GM18499 (cell line): ENCODE measurements at regions not wholly inside any gene's neighbourhood (a gene's known extent, or its start where the extent isn't known, plus 50 kb on each side); places are given as distances from the start of the nearest gene placed in this dataset.

Experiments used
- ATAC-seq: cut with Tn5 transposase; IDR thresholded peaks from one replicate; pipeline ENCODE4 v1.9.1; 2021; ENCODE audit warnings: moderate number of reproducible peaks; ENCODE audit not compliant: insufficient read depth, unreplicated experiment

DNA sequence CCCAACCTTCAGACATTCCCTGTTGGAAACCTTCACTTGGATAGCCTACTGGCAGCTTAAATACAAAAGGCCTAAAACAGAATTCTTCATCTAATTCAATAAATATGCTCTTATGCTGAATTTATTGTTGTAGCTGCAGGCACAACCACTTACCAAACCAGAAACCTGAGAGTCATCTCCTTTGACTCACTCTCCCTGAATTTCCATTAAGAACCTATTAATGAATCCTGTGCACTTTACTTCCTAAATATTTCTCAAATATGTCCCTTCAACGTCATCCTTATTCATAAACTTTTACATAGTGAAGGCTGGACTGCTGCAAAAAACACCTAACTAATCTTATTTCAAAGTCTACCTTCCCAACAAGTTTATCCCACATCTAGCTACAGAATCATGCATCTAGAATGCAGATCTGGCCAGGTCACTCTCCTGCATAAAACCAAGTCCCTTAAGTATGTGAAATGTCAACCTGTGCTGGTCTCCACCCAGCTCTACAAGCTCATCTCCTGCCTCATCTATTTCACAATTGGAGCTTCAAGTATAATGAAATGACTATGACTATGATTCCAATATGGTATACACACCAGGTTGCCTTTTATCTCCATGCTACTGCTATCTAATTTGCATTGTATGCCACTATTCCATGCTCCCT is 354.2 kb downstream of the ZEB2 start:
- ATAC-seq, result no peak

DNA sequence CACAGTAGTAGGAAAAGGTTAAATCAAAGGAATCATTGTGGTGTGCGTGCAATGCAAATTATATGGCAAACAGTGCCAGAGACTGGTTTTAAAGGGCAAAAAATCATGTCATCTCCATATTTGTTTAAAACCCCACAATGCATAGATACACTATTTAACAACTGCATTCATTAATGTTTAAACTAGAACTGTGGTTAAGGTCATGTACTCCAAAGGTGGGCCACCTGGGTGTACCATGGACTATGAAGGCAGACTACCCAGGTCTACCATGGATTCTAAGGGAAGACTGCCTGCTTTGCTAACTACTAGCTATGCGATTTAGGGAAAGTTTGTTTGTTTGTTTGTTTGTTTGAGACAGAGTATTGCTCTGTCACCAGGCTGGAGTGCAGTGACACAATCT is 356.3 kb downstream of the ZEB2 start:
- no peak for ATAC-seq

DNA sequence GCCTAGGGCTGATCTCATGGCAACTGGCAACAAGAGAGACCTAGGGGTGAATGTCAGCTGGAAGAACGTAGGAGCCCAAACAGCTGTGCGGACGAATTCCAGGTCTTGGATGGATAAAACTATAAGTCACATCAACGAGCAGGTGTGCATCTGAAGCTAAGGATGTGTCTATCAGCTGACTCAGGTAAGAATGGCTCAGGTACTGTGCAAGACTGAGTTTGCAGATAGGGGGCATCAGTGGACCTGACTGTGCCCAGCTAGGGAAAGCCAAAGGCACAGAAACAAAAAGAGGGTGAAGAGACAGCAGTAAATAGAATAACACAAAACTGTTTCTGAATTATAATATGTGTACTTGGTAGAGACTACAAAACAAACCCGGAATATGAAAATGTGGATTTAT is 357.3 kb downstream of the ZEB2 start:
- ATAC-seq, result no peak

DNA sequence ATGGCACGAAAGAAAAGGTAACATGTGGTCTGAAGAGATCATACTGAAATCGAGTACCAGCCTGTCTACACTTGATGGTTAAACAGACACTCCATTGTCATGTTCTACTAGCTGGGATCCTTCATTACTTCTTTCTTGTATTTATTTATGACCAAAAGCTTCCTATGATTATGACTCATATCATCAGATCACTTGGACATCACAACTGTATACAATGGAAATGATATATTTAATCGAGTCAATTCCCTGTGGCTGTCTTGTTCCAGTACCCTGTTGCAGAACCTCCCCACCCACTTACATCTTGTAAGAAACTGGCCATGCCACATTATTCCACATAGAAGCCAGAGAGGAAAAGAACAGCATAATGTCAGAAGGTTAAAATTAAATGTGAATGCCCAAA is 358.9 kb downstream of the ZEB2 start:
- ATAC-seq, result no peak

DNA sequence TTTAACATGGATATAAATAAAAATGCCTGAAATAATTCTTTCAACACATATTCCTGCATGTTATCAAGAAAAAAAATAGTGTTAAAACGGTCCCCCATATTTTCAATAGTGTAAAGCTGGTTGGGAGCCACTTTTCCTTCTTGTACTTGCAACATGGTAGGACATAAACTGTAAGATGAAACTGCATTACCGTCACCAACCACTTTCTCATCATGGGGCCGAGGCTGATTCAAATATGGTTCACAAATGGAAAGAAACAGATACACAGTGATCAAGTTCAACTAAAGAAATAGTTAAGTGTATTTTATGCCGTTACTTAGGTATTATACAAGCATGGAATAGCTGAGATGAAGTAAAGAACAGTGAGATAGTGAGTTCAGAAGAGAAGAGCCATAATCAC is 360.7 kb downstream of the ZEB2 start:
- ATAC-seq, result no peak

DNA sequence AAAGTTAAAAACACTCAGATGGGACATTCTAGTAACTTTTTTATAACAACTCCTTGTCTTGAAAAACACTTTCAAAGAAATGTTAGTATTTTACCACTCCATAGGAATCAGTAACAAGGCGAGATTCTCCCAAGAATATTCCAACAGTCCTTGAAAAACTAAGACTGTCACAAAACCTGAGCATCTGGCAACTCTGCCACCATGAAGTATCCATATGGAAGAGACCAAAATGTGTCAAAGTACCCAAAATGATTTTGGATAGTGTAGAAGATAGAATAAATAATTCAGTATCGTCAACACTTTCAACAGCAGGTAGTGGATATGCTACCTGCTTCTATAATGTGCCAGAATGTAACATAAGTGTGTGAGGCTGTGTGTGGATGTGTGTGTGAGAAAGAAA is 361.8 kb downstream of the ZEB2 start:
- ATAC-seq, result no peak

DNA sequence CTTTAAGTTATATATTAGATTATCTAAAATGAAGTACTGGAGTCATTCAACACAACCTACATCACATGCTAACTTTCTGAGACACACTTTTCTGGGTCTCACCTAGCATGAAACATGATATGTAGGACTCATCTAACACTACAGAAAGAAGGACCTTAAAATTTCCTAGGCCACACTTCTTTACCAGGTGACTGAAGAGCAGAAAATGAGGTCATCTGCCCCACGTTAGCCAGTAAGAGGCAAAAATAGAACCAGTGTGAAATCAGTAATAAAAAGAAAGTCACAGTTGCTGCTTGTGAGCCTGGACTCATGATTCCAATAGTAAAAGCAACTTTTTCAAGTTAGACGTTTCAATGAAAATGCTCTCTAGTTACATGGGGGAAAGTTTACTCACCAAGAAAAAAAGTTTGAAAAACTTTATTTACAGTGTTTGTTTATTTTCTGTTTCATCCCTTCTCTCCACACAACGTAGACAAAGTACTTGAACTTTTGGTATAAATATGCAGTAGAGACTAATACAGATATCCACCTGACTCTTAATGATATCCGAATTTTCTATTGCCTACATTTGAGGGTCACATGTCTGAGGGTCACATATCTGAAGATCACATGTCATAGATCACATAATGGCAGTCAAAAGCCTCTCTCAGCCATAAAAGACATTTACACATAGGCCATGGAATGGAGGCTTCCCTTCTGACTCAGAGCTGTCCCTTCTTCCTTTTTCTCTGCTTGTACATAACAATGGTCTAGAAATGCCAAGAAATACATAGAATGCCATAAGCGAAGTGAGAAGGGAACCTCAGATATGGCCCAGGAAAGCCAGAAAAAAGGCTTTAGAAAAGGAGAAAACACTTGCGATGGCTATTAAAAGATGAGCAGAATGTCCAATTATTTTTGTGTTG is 362.9 kb downstream of the ZEB2 start:
- no peak for ATAC-seq

DNA sequence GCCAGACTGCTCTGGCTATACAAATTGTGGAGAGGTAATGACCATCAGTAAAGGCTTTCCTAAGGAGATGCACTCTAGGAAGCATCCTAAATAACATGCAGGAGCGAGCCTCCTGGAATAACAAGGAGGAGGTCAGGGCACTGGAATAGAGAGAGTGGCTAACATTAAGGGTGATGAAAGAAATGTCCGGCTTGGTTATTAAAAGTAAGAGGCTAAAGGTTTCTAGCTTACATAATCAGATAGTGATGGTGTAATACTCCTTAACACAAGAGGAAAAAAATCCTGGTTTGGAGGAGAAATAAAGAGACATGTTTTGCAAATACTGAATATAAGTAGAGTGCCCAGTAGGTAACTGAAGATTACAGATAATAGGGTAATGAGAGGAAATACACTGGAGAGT is 365.7 kb downstream of the ZEB2 start:
- ATAC-seq, result no peak

DNA sequence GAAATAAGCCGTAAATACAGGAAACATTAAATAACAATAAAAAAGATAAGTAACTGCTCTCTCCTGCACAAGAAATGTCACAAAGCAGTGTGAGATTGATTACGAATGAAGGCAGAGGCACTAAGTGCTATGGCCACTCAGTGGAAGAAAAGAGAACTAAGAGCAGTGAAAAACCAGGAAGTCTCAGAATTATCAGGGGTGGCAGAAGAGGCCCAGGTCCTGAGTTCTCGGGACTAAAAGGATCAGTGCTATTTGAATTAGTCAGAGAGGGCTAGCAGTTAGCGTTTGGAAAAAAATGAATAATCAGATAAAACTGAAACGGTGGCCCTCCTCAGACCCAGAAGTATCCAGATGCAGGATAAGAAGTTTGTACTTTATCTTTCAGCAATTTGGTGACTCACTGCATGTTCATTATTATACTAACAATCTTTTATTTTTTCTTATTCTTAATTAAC is 367.1 kb downstream of the ZEB2 start:
- no peak for ATAC-seq

DNA sequence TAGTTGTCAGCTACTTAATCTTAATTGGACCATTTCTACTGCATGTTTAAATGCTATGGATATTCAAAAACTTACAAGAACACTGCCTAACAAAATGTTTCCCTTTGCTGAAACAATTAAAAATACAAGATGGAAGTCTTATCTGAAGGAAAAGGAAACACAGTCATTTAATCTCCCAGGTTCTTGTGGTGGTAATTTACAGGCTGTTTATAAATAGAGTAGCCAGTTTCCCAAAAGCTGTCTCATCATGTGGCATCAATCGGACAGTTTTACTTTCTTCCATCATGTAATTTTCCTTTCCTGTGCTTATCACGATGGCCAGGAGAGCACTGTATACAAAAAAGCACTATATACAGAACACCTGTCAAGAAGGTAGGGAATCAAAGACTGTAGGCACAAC is 368.1 kb downstream of the ZEB2 start:
- ATAC-seq, result no peak

DNA sequence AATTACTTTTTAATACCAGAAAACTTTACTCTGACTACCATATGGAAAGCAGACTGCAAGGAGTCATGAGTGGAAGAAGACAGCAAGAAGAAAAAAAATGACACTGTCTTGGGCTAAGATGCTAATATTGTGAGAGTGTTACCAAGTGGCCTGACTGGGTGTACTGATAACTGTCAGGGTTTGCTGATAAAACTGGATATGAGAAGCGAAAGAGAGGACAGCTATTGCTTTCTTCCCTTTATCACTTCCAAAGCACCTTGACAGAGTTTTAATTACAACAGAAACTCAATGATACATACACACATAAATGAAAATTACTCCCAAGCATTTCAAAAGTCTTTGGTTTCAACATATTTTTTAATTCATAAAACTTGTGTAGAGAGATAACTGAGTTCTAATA is 368.5 kb downstream of the ZEB2 start:
- no peak for ATAC-seq

DNA sequence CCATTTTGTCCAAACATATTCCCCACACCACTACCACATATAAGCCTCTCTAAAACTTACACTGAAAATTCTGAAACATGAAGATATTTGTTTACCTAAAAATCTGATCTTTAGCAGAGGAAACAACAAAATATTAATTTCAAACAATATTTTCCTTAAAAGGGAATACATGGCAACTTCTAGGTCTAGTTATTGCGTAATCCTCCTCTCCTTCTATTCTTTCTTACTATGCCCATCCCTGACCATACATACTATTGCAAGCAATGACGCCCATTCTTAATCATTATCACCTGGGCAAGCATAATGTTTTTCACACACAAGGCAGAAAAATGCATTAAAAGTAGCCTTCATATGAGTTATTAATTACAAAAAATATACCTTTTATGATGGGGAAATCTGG is 372.6 kb downstream of the ZEB2 start:
- no peak for ATAC-seq

DNA sequence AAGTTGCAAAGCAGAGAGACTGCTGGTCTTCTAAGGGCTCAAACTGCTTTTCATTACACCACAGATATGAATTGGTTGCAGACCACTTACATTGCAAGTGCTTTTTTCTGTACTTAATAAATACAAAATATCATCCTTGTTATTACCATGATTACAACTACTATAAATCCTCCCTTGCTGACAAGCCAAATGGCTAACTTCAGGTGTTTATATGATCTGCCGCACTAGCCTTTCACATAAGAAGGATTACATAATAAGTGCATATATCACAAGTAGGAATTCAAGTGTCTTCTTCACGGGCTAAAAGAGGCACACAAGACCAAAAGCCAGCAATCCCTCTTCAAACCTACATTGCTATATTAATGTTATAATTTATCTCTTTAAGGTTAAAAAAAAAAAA is 373.0 kb downstream of the ZEB2 start:
- no peak for ATAC-seq

DNA sequence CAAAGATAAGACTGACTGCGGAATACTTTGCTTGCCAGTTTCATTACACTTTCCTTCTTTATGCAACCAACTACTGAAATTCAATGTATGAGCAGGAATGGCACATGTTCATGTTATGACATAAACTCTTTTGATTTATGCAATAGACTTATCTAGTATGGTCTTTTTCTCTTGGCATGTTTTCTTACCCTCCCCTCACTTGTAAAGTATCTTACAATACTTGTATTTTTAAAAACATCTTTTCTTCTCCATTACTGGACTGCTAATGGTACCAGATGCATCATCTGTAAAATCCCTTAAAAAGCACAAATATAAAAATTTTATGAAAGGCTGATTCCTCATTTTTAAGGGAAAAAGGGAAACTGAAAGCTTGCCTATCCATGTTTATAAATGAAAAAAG is 373.8 kb downstream of the ZEB2 start:
- no peak for ATAC-seq

DNA sequence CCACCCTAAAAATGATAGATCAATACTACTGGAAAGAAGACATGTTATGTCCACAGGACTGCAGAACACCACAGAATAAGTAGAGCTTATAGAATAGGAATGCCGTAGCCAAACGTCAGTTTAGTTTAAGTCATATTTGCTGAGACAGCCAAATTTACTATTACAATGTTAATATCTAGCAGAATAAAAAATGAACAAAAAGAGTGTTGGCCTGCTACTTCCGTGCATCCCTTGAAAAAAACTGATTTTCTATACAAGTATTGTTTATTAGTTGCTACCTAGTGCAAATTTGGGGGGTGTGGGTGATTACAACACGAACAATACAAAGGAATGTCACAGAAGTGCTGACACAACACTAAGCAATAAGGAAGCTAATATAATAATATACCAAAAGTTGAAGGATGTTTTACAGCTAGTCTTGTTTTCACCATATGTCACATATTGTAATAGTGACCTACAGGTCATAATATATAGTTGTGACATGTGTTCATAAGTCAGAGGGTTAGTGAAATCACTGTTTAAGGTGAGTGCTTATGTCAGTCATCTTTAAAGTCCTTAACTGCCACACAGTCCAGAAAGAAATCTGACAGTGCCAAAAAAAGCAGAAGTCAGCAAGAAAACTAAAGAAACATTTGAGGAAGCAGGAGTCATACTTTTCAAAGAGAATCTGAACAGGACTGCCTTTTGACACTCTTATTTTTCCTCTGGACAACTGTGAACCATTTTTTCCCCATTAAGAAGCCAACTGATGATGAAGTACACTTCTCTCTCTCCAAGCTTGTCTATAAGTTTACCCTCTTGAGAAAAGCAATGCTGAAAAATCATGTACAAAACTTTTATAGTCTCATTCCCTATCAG is 376.4 kb downstream of the ZEB2 start:
- no peak for ATAC-seq

DNA sequence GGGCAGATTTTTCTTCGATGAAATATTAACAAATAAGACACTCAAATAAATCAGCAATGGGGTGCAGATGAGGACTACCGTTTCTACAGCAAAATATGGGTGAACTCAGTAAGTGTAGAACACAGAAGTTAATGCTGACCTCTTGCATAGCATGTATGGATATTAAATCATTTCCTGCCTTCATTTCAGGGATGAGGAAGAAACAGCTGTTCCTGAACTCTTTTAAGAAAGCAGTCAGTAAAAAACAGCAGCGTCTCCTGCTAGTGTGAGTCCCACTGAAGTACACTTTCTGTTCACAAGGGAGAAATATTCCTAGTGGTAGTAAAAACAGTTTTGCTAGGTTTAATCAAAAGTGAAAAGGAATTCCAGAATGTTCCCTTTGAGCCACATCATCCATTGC is 379.0 kb downstream of the ZEB2 start:
- ATAC-seq, result no peak

DNA sequence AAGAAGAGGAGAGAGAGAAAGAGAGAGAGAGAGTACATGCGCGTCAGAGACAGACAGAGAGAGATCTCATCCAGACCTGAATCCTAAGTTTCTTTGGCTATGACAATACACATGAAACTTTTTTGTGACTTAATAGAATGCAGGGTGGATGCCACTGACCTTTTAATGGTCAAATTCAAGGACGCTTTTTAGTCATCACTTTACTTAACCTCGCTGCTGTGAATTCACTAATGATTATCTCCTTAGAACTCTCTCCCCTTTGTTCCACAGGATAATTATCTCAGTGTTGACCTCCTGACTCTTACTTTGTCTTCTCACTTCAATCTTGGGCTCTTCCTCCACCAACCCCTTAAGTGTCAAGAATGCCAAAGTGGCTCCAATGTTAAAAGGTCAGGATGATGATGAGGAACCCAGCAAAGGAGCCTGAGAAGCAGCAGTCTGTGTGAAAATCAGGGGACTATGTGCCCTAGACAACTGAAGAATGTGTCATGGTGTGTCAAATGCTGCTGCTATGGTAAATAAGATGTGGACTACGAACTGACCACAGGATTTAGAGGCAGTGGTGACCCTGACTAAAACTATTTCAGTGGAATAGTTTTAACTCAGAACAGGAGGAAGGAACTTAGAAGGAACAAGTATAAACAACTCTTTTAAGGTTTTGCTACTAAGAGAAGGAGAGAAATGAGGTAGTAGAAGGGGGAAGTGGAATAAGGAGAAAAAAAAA is 382.1 kb downstream of the ZEB2 start:
- ATAC-seq, result no peak

DNA sequence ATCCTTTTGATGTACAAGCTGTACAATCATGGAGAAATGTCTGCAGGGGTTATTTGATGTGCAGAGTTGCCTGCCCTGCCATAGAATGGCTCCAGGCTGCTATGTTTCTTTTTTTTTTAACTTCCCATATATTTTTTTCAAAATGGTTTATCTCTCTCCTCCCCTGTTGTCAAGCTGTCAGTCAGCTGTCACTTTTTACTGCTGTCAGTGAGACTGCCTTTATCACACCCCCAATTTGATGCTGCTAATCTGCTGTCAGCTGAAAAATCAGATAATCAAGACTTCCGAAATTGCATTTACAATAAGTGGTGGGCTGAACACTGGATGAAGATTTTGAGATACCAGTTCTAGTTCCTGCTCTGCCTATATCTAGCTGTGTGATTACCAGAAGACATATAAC is 382.6 kb downstream of the ZEB2 start:
- ATAC-seq, result no peak

DNA sequence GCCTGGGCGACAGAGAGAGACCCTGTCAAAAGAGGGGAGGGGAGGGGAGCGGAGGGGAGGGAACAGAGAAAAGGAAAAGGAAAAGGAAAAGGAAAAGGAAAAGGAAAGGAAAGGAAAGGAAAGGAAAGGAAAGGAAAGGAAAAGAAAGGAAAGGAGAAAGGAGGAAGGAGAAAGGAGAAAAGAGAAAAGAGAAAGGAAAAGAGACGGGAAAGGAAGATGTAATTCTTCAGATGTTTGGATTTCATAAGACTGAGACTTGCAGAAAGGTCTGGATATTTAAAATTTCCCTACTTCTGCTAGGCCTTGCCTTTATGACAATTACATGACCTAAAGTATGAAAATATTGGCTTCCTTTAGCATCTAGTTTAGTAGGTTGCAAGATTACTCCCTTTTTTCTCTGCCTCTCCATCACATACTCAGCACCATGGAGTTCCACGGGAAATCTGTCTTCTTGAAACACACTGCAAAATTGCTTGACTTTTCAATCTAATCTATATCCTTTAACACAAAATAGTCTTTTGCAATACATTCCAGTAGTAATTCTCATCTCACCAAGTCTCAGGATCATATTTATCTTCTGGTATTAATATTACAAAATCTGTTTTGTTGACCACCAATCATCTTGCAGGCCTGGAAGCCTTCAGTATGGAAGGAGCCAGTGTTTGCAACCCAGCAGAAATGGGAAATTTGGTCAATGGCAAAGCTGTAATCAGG is 383.5 kb downstream of the ZEB2 start:
- no peak for ATAC-seq
